T-helper 2 cell treated with Interferon-gamma antibody and Interleukin-4, amounts not matched to agents 100 ng/mL and 5 ng/mL, for 36 hours (primary cell): ENCODE measurements at regions not wholly inside any gene's neighbourhood (a gene's known extent, or its start where the extent isn't known, plus 50 kb on each side); places are given as distances from the start of the nearest gene placed in this dataset.
"Not testable (repeated sequence)": the region's sequence is repeated elsewhere in the genome, so short reads cannot be mapped to it uniquely, and the experiment has no call there.

ENCODE experiments used
- intact Hi-C: fragments of 100-400 bp; cut with micrococcal nuclease; formaldehyde crosslinking; loops from one replicate; pipeline ENCODE4 v1.15.1; 2023

GRCh38 chr2:221926327-221926726, 354.2 kb upstream of the EPHA4 start:
- intact Hi-C loops: no loop called here

GRCh38 chr2:221924576-221924975, 352.5 kb upstream of the EPHA4 start:
- intact Hi-C loops: no loop called here

- intact Hi-C loops: no loop called here
These were observed 343.8 kb upstream of the EPHA4 start for GRCh38 chr2:221915926-221916325.

GRCh38 chr2:221914334-221914880, 342.3 kb upstream of the EPHA4 start:
- intact Hi-C loops: no loop called here

- intact Hi-C loops: no loop called here
These were observed 339.8 kb upstream of the EPHA4 start for GRCh38 chr2:221911890-221912289.

GRCh38 chr2:221911321-221911720, 339.2 kb upstream of the EPHA4 start:
- intact Hi-C loops: no loop called here

- intact Hi-C loops: no loop called here
These were observed 336.4 kb upstream of the EPHA4 start for GRCh38 chr2:221908518-221908917.

- intact Hi-C loops: no loop called here
These were observed 325.6 kb upstream of the EPHA4 start for GRCh38 chr2:221897718-221898117.

- intact Hi-C loops: no loop called here
These were observed 324.5 kb upstream of the EPHA4 start for GRCh38 chr2:221896505-221897151.

GRCh38 chr2:221895366-221896121, 323.4 kb upstream of the EPHA4 start:
- intact Hi-C loops: no loop called here

GRCh38 chr2:221893501-221893900, 321.4 kb upstream of the EPHA4 start:
- intact Hi-C loops: no loop called here

- intact Hi-C loops: not testable (repeated sequence)
These were observed 319.9 kb upstream of the EPHA4 start for GRCh38 chr2:221892006-221892405.

GRCh38 chr2:221883976-221884375, 311.9 kb upstream of the EPHA4 start:
- intact Hi-C loops: no loop called here

- intact Hi-C loops: no loop called here
These were observed 303.9 kb upstream of the EPHA4 start for GRCh38 chr2:221876016-221876415.

- intact Hi-C loops: no loop called here
These were observed 302.3 kb upstream of the EPHA4 start for GRCh38 chr2:221874444-221874843.

GRCh38 chr2:221857719-221858118, 285.6 kb upstream of the EPHA4 start:
- intact Hi-C loops: no loop called here

GRCh38 chr2:221853297-221853696, 281.2 kb upstream of the EPHA4 start:
- intact Hi-C loops: no loop called here

- intact Hi-C loops: no loop called here
These were observed 279.5 kb upstream of the EPHA4 start for GRCh38 chr2:221851531-221852045.

- intact Hi-C loops: no loop called here
These were observed 278.0 kb upstream of the EPHA4 start for GRCh38 chr2:221850076-221850475.

GRCh38 chr2:221848286-221848685, 276.2 kb upstream of the EPHA4 start:
- intact Hi-C loops: no loop called here

GRCh38 chr2:221845021-221845365, 272.9 kb upstream of the EPHA4 start:
- intact Hi-C loops: no loop called here

- intact Hi-C loops: no loop called here
These were observed 272.3 kb upstream of the EPHA4 start for GRCh38 chr2:221844212-221845020.
